ENCODE measurements at regions not wholly inside any gene's neighbourhood (a gene's known extent, or its start where the extent isn't known, plus 50 kb on each side); places are given as distances from the start of the nearest gene placed in this dataset.
"Not testable (repeated sequence)": the region's sequence is repeated elsewhere in the genome, so short reads cannot be mapped to it uniquely, and the experiment has no call there.

GRCh38 chr12:58651850-58652249 lies 268.5 kb downstream of the LRIG3 start:
- no peak for DNase-seq (ENCODE audit: low read depth)

- no peak for DNase-seq (ENCODE audit: low read depth)
These were observed 266.3 kb downstream of the LRIG3 start for GRCh38 chr12:58654021-58654420.

GRCh38 chr12:58655375-58655774 lies 264.9 kb downstream of the LRIG3 start:
- DNase-seq (ENCODE audit: low read depth) = no peak

- DNase-seq (ENCODE audit: low read depth) = no peak
These were observed 263.9 kb downstream of the LRIG3 start for GRCh38 chr12:58656254-58657009.

GRCh38 chr12:58657190-58657589 lies 263.1 kb downstream of the LRIG3 start:
- DNase-seq (ENCODE audit: low read depth) = no peak

GRCh38 chr12:58665375-58665774 lies 254.9 kb downstream of the LRIG3 start:
- DNase-seq (ENCODE audit: low read depth) = no peak

GRCh38 chr12:58668233-58668632 lies 252.1 kb downstream of the LRIG3 start:
- no peak for DNase-seq (ENCODE audit: low read depth)

GRCh38 chr12:58668871-58669270 lies 251.4 kb downstream of the LRIG3 start:
- peak; percentile 45 for DNase-seq (ENCODE audit: low read depth)

GRCh38 chr12:58670623-58671022 lies 249.7 kb downstream of the LRIG3 start:
- no peak for DNase-seq (ENCODE audit: low read depth)

GRCh38 chr12:58671196-58671595 lies 249.1 kb downstream of the LRIG3 start:
- DNase-seq (ENCODE audit: low read depth) = no peak

GRCh38 chr12:58673021-58673420 lies 247.3 kb downstream of the LRIG3 start:
- DNase-seq (ENCODE audit: low read depth) = no peak

- DNase-seq (ENCODE audit: low read depth) = not testable (repeated sequence)
These were observed 242.5 kb downstream of the LRIG3 start for GRCh38 chr12:58677833-58678232.

- DNase-seq (ENCODE audit: low read depth) = no peak
These were observed 241.6 kb downstream of the LRIG3 start for GRCh38 chr12:58678753-58679152.

- no peak for DNase-seq (ENCODE audit: low read depth)
These were observed 238.6 kb downstream of the LRIG3 start for GRCh38 chr12:58681730-58682129.

GRCh38 chr12:58695263-58695662 lies 225.0 kb downstream of the LRIG3 start:
- DNase-seq (ENCODE audit: low read depth) = no peak

- DNase-seq (ENCODE audit: low read depth) = no peak
These were observed 218.8 kb downstream of the LRIG3 start for GRCh38 chr12:58701536-58701935.

GRCh38 chr12:58703866-58704265 lies 216.4 kb downstream of the LRIG3 start:
- DNase-seq (ENCODE audit: low read depth) = peak; percentile 98

- not testable (repeated sequence) for DNase-seq (ENCODE audit: low read depth)
These were observed 215.5 kb downstream of the LRIG3 start for GRCh38 chr12:58704770-58705169.

- DNase-seq (ENCODE audit: low read depth) = no peak
These were observed 209.4 kb downstream of the LRIG3 start for GRCh38 chr12:58710901-58711300.

GRCh38 chr12:58711974-58712373 lies 208.3 kb downstream of the LRIG3 start:
- DNase-seq (ENCODE audit: low read depth) = peak; percentile 90

GRCh38 chr12:58712976-58713375 lies 207.3 kb downstream of the LRIG3 start:
- no peak for DNase-seq (ENCODE audit: low read depth)

- no peak for DNase-seq (ENCODE audit: low read depth)
These were observed 201.1 kb downstream of the LRIG3 start for GRCh38 chr12:58719161-58719560.

GRCh38 chr12:58720421-58720820 lies 199.9 kb downstream of the LRIG3 start:
- no peak for DNase-seq (ENCODE audit: low read depth)

GRCh38 chr12:58725400-58726105 lies 194.8 kb downstream of the LRIG3 start:
- DNase-seq (ENCODE audit: low read depth) = peak; percentile 66

All from fibroblast of gingiva (primary cell).